NB4 (cell line): ENCODE measurements at regions not wholly inside any gene's neighbourhood (a gene's known extent, or its start where the extent isn't known, plus 50 kb on each side); places are given as distances from the start of the nearest gene placed in this dataset.

ENCODE experiments used
- DNase-seq: peaks from one replicate; pipeline ENCODE4 v3.0.0; 2010; ENCODE audit warnings: low read depth
- H3K4me3 ChIP-seq: one replicate; pipeline ENCODE4 v1.5.1; 2011; ENCODE audit warnings: mild to moderate bottlenecking, low read depth, low read length, moderate library complexity
- MYC ChIP-seq: IDR thresholded peaks from 2 replicates; pipeline ENCODE4 v1.6.1; 2011; ENCODE audit warnings: low read depth, low read length
- POLR2A ChIP-seq: IDR thresholded peaks from 2 replicates; pipeline ENCODE4 v1.6.1; 2011; ENCODE audit warnings: mild to moderate bottlenecking; ENCODE audit not compliant: insufficient read length; ENCODE audit errors: extremely low read depth
- TF ChIP-seq, protein P1 (sequence below): IDR thresholded peaks from 2 replicates; pipeline ENCODE4 v1.6.1; 2011; ENCODE audit warnings: low read depth, low read length
- TF ChIP-seq, protein P2 (sequence below): IDR thresholded peaks from one replicate; pipeline ENCODE4 v1.5.1; 2012; ENCODE audit warnings: low read depth, low read length

DNA sequence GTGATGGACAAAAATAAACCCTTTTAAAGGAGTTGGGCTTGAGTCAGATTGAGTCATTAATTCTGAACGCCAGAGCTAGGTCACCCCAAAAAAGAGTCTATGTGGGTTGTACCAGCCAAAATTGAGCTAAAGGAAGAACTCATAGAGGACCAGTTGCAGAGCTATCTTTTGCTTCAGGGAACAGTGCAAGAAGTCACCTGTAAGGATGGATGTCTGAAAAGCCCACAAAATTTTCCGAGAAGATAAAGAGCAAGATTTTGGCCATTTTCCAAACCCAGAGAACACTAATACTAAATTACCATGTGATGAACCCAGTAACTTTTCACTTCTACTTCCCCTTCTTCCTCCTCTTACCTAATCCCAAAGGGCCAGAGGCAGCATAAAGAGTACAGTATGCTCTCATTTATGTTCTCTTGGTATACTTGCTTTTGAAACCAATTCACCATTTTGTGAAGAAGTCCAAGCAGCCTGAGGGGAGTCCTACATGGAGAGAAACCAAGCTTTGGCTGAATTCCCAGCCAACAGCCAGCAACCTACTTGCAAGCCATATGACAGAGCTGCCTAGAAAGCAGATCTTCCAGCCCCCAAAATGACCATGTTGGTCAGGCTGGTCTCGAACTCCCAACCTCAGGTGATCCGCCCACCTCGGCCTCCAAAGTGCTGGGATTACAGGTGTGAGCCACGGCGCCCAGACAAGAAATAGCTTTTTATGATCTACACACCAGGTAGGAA is 551.7 kb downstream of the SATB2 start:
- TF ChIP-seq POLR2A: no peak
- TF ChIP-seq, protein P1, sequence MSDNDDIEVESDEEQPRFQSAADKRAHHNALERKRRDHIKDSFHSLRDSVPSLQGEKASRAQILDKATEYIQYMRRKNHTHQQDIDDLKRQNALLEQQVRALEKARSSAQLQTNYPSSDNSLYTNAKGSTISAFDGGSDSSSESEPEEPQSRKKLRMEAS: no peak
- TF ChIP-seq, protein P2, sequence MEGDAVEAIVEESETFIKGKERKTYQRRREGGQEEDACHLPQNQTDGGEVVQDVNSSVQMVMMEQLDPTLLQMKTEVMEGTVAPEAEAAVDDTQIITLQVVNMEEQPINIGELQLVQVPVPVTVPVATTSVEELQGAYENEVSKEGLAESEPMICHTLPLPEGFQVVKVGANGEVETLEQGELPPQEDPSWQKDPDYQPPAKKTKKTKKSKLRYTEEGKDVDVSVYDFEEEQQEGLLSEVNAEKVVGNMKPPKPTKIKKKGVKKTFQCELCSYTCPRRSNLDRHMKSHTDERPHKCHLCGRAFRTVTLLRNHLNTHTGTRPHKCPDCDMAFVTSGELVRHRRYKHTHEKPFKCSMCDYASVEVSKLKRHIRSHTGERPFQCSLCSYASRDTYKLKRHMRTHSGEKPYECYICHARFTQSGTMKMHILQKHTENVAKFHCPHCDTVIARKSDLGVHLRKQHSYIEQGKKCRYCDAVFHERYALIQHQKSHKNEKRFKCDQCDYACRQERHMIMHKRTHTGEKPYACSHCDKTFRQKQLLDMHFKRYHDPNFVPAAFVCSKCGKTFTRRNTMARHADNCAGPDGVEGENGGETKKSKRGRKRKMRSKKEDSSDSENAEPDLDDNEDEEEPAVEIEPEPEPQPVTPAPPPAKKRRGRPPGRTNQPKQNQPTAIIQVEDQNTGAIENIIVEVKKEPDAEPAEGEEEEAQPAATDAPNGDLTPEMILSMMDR: no peak
- TF ChIP-seq MYC: no peak
- peak; percentile 31 for DNase-seq
- H3K4me3 ChIP-seq: no peak overlapping the region

DNA sequence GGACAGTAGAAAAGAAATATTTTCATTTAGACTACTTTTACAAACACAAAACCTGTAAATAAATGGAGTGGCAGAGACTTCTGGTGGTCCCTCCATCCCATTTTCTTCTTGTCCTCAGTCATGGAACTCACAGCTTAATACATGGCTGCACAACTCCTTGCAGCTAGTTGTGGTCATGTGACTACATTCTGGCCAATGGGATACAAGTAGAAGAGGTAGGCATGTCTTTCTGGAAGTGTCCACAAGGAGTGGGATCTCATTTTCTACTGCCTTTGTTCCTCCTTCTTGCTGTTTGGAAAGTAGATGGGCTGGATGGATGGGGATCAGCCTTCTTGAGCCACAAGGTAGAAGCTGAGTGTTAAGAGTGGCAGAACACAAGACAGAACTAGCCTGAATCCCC is 555.8 kb downstream of the SATB2 start:
- no peak overlapping the region for H3K4me3 ChIP-seq
- TF ChIP-seq POLR2A (no peak), MYC (no peak)
- TF ChIP-seq, protein P1: no peak
- TF ChIP-seq, protein P2: no peak
- peak; percentile 21 for DNase-seq

DNA sequence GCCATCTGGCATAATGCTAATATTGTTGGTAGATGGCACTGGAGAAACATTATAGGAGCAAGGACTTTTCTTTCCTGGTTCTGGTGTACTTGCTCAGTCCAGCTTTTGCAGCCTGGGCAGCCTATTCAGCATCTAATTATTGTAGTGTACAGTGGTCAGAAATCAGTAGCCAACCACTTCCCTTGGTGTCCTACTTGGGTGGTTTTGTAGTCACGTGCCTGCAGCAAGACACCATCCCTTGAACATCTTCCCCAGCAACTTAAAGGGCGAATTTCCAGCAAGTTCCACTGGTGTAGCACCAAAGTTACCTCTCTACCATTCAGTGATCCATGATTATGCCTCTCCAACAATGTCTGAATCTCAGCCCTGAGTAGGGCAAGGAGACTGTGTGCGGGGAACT is 557.6 kb downstream of the SATB2 start:
- no peak for DNase-seq
- TF ChIP-seq, protein P1: no peak
- TF ChIP-seq MYC (no peak), POLR2A (no peak)
- TF ChIP-seq, protein P2: no peak
- H3K4me3 ChIP-seq: no peak overlapping the region

DNA sequence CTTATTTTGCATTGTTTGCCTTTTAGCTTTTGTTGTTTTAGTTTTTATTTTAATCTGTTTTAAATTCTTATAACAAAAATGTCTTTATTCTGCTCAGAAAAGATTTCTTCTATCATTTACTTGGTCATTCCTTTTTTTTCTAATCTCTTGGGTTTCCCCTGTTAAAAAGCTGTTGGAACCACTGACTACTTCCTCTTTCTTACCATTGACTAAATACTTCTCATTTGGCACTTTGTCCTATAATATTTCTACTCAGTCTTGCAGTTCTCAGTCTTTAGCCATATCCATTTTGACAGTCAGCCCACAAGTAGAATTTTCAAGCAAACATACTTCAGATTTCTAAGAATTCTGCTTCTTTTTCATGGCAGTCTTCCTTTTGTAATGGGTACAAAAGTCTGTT is 567.2 kb downstream of the SATB2 start:
- DNase-seq: peak; percentile 52
- TF ChIP-seq, protein P2: no peak
- no peak for TF ChIP-seq MYC
- no peak for TF ChIP-seq POLR2A
- TF ChIP-seq, protein P1: no peak

DNA sequence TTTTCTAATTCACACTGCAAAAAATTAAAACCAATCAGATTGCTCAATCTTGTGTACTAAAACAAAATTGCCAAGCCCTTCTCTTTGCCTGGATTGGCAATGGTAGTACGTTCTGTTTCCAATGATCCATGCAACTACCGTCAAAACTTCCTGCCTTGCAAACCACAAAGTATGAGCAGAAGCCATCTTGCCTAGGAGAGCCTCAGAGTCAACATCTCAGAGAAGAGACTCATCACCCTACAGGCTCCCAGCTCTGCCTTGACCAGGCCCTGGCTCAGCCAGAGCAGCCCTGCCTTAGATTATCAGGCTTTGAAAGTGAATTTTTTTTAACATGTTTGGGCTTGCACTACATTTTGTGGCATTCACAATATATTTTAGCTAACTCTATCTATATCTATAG is 574.1 kb downstream of the SATB2 start:
- H3K4me3 ChIP-seq: no peak overlapping the region
- DNase-seq: no peak
- TF ChIP-seq, protein P1: no peak
- TF ChIP-seq POLR2A (no peak), MYC (no peak)
- TF ChIP-seq, protein P2: no peak

More for the DNA sequence above, 567.2 kb downstream of the SATB2 start:
- H3K4me3 ChIP-seq: no peak overlapping the region

DNA sequence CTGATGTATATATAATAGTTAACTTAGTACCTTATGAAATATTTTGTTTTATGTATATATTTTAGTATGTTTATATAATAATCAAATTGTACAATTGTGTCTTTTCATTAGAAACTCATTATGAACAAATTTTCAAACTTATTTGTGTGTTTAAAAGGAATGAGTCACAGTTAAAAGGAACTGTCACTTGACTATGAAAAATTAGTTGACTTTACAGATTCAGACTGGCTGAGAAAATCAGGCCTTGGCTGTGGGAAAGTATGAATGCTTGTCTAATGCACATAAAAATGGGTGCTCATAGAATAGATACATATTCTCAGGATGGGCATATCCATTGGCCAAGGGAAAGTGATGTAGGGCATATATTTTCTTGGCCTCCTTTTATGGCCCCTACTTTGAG is 576.8 kb downstream of the SATB2 start:
- TF ChIP-seq, protein P1: no peak
- TF ChIP-seq MYC: no peak
- TF ChIP-seq, protein P2: no peak
- TF ChIP-seq POLR2A: no peak
- no peak for DNase-seq
- H3K4me3 ChIP-seq: no peak overlapping the region
